Dendritic cell treated with granulocyte-macrophage colony-stimulating factor and Interleukin-4, amounts not matched to agents 40 ng/mL and 50 ng/mL, for 4 days (primary cell): ENCODE measurements at regions not wholly inside any gene's neighbourhood (a gene's known extent, or its start where the extent isn't known, plus 50 kb on each side); places are given as distances from the start of the nearest gene placed in this dataset.
"Not testable (repeated sequence)": the region's sequence is repeated elsewhere in the genome, so short reads cannot be mapped to it uniquely, and the experiment has no call there.

Experiments used
- H3K27ac Mint-ChIP-seq: one replicate; pipeline ENCODE4 v1.8.0; 2022; ENCODE audit warnings: mild to moderate bottlenecking, mixed read lengths
- H3K27me3 Mint-ChIP-seq: one replicate; pipeline ENCODE4 v1.8.0; 2022; ENCODE audit warnings: mild to moderate bottlenecking, mixed read lengths
- H3K36me3 Mint-ChIP-seq: one replicate; pipeline ENCODE4 v1.8.0; 2022; ENCODE audit warnings: low read depth, mixed read lengths
- H3K4me1 Mint-ChIP-seq: one replicate; pipeline ENCODE4 v1.8.0; 2022; ENCODE audit warnings: low read depth, mixed read lengths
- H3K4me3 Mint-ChIP-seq: one replicate; pipeline ENCODE4 v1.8.0; 2022; ENCODE audit warnings: mild to moderate bottlenecking, moderate library complexity, mixed read lengths
- H3K9me3 Mint-ChIP-seq: one replicate; pipeline ENCODE4 v1.8.0; 2022; ENCODE audit warnings: mixed read lengths
- intact Hi-C: fragments of 100-400 bp; cut with micrococcal nuclease; formaldehyde crosslinking; loops from one replicate; pipeline ENCODE4 v1.15.0; 2022

- intact Hi-C loops: no loop called here
- Mint-ChIP-seq H3K4me3 (no peak overlapping the region), H3K4me1 (no peaks in the 10 kb centered on the region), H3K27me3 (peaks cover 16% of the 10 kb centered on the region), H3K9me3 (no peaks in the 10 kb centered on the region), H3K27ac (no peak overlapping the region), H3K36me3 (no peaks in the 10 kb centered on the region)
Measured at GRCh38 chr15:87703327-87704111, 553.0 kb downstream of the NTRK3 start.

DNA sequence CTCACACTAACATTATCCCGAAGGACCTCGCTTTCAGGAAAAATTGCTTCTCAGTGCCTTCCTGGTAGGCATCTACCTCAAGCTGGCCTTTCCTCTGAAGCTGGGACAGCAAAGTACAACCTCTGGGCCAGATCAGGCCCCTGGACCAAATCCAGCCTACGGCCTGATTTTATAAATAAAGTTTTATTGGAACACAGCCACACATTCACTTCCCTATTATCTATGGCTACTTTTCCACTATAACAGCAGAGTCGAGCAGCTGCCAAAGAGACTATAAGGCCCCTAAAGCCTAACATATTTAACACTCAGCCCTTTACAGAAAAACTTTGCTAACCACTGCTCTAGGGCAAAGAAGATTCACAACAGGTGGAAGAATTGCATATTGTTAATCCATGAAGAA, 554.3 kb downstream of the NTRK3 start:
- no peak overlapping the region for H3K27ac Mint-ChIP-seq
- H3K4me3 Mint-ChIP-seq: no peak overlapping the region
- intact Hi-C loops: no loop called here
- no peaks in the 10 kb centered on the region for H3K4me1 Mint-ChIP-seq
- no peaks in the 10 kb centered on the region for H3K9me3 Mint-ChIP-seq
- peaks cover 12% of the 10 kb centered on the region for H3K27me3 Mint-ChIP-seq
- no peaks in the 10 kb centered on the region for H3K36me3 Mint-ChIP-seq

DNA sequence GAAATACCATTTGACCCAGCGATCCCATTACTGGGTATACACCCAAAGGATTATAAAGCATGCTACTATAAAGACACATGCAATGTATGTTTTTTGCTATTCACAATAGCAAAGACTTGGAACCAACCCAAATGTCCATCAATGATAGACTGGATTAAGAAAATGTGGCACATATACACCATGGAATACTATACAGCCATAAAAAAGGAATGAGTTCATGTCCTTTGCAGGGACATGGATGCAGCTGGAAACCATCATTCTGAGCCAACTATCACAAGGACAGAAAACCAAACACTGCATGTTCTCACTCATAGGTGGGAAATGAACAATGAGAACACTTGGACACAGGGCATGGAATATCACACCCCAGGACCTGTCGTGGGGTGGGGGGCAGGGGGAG, 558.1 kb downstream of the NTRK3 start:
- H3K27me3 Mint-ChIP-seq, H3K36me3 Mint-ChIP-seq, H3K4me1 Mint-ChIP-seq, H3K9me3 Mint-ChIP-seq, H3K4me3 Mint-ChIP-seq, intact Hi-C loops, H3K27ac Mint-ChIP-seq: not testable (repeated sequence)

DNA sequence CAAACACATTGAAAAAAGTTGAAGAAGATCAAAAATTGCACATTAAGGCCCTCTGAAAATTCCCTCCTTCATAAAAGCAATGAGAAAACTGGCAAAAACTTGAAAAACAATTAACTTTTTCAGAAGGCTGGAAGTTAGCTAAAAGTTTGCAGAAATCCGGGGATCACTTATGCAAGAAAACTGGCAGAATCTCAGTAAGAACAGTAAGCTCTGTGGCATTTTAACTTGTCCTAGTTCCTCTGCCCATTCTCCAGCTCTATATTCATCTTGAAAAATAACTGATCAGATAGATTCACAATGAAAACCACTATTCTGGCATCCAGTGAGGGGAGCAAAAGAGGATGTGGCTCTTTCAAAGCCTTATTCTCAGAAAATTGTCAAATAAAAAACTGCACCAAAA, 566.8 kb downstream of the NTRK3 start:
- Mint-ChIP-seq H3K4me1 (no peaks in the 10 kb centered on the region), H3K27ac (no peak overlapping the region)
- intact Hi-C loops: no loop called here

DNA sequence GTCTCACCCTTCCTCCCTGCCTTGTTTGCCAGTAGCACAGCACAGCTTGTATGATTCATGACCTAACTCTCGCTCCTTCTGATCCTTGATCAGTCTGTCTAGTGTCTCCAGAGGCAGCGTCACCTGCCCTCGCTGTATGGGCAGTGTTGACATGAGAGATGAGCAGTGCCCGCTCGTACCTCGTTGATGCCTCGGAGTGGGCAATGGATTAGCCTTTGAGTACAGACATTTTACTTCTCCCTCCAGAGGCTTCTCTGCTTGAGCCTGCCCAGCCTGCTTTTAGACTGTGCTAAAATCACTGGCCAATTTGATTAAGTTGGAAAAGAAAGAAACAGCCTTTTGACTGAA, 569.0 kb downstream of the NTRK3 start:
- H3K4me3 Mint-ChIP-seq: no peak overlapping the region
- intact Hi-C loops: no loop called here
- peaks cover 14% of the 10 kb centered on the region for H3K9me3 Mint-ChIP-seq
- H3K36me3 Mint-ChIP-seq: no peaks in the 10 kb centered on the region
- peaks cover 3% of the 10 kb centered on the region for H3K27me3 Mint-ChIP-seq
- H3K27ac Mint-ChIP-seq: no peak overlapping the region
- no peaks in the 10 kb centered on the region for H3K4me1 Mint-ChIP-seq

More for the DNA sequence above, 566.8 kb downstream of the NTRK3 start:
- Mint-ChIP-seq H3K9me3 (peaks cover 6% of the 10 kb centered on the region), H3K27me3 (peaks cover 2% of the 10 kb centered on the region), H3K4me3 (no peak overlapping the region), H3K36me3 (no peaks in the 10 kb centered on the region)

DNA sequence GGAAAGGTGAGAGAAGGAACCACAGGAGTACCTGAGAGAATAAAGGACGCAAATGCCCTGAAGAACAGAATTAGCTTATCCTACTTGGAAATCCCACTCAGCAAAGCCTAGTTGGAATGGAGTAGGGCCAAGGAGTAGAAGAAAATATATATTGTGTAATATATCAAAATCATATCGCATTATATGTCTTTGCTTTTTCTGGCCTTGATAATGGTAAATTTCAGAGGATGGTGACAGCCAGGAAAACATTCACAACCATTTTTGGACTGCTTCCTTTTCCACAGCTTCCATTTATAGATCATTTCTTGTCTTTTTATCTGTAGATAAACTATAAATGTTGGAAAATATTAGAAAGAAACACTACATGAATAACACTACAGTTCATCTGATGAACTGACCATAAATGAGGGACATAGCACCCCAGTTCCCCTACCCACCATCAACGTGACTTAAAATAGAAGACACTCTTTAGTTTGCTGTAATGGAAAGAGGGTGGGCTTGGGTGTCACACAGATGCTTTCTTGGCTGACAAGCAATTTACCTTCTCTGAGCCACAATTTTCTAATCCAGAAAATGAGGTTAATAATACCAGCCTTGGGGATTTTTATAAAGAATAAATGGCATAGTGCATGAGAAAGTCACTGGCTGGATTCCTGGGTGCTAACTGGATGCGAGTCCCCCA, 569.6 kb downstream of the NTRK3 start:
- H3K9me3 Mint-ChIP-seq: peaks cover 16% of the 10 kb centered on the region

GRCh38 chr15:87686339-87686738, 570.2 kb downstream of the NTRK3 start:
- no peak overlapping the region for H3K27ac Mint-ChIP-seq
- no peaks in the 10 kb centered on the region for H3K36me3 Mint-ChIP-seq
- peaks cover 2% of the 10 kb centered on the region for H3K4me1 Mint-ChIP-seq
- peaks cover 18% of the 10 kb centered on the region for H3K9me3 Mint-ChIP-seq
- intact Hi-C loops: no loop called here
- H3K4me3 Mint-ChIP-seq: no peak overlapping the region
- peaks cover 3% of the 10 kb centered on the region for H3K27me3 Mint-ChIP-seq

More for the DNA sequence above, 569.6 kb downstream of the NTRK3 start:
- intact Hi-C loops: no loop called here
- Mint-ChIP-seq H3K27me3 (peaks cover 3% of the 10 kb centered on the region), H3K36me3 (no peaks in the 10 kb centered on the region), H3K4me1 (no peaks in the 10 kb centered on the region), H3K4me3 (no peak overlapping the region), H3K27ac (no peak overlapping the region)

DNA sequence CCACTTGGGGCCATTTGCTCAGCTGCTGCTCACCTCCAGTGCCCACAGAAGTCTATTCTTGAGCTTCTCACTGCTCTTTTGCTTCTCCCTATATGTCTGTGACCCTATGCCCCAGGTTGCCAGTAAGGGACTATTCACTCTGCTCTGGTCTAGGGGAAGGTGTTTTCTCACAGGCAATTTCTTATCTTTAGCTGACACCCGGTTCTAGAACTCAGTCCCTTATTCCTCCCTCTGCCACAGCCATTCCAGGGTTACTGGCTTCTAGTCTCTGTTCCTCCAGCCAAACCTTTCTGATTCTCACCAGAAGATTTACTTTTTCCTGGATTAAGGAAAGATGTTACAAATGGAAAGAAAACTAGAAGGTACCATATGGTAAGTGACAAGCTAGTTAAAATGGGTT, 574.0 kb downstream of the NTRK3 start:
- intact Hi-C loops: no loop called here
- peaks cover 1% of the 10 kb centered on the region for H3K27me3 Mint-ChIP-seq
- H3K4me1 Mint-ChIP-seq: peaks cover 10% of the 10 kb centered on the region
- H3K27ac Mint-ChIP-seq: no peak overlapping the region
- peaks cover 27% of the 10 kb centered on the region for H3K9me3 Mint-ChIP-seq
- no peak overlapping the region for H3K4me3 Mint-ChIP-seq
- no peaks in the 10 kb centered on the region for H3K36me3 Mint-ChIP-seq

DNA sequence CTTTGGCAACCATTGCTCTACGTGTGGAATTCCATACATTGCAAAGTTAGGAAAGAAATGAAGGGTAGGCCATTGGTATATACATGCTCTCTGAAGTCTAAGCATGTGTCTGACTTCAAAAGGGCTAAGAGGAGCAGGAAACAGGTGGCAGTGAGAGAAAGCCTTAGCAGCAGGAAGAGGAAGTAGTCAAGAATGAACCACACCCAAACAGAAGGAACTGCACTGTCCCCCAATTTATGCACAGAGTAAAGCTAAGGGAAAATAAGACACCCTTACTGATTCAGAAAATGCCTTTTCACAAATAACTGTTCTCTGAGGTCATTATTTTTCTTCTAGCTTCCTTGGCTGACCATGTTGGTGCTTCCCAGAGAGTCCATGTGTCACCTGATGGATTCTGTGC, 575.4 kb downstream of the NTRK3 start:
- no peaks in the 10 kb centered on the region for H3K36me3 Mint-ChIP-seq
- peaks cover 38% of the 10 kb centered on the region for H3K9me3 Mint-ChIP-seq
- no peak overlapping the region for H3K4me3 Mint-ChIP-seq
- H3K27ac Mint-ChIP-seq: no peak overlapping the region
- H3K27me3 Mint-ChIP-seq: peaks cover 1% of the 10 kb centered on the region
- intact Hi-C loops: no loop called here
- H3K4me1 Mint-ChIP-seq: peaks cover 10% of the 10 kb centered on the region

DNA sequence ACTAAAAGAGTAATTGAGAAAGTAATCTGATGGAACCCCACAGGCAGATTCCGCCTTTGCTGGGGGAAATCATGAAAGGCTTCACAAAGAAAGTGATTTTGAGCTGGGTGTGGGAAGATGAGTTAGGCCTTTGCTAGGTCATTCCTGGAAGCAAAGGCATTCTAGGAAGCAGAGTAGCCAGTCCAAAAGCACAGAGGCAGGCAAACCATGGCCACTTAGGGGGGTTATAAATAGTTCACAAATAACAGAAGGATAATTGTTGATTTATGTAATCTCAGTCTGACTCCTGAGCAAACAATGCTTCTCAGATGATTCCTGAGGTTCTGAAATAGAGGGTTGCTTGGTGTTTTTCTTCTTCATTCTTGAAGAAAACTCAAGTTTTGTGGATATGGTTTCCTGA, 576.3 kb downstream of the NTRK3 start:
- Mint-ChIP-seq H3K27ac (no peak overlapping the region), H3K4me3 (no peak overlapping the region), H3K4me1 (peaks cover 10% of the 10 kb centered on the region), H3K27me3 (peaks cover 1% of the 10 kb centered on the region), H3K36me3 (no peaks in the 10 kb centered on the region), H3K9me3 (peaks cover 38% of the 10 kb centered on the region)
- intact Hi-C loops: no loop called here

DNA sequence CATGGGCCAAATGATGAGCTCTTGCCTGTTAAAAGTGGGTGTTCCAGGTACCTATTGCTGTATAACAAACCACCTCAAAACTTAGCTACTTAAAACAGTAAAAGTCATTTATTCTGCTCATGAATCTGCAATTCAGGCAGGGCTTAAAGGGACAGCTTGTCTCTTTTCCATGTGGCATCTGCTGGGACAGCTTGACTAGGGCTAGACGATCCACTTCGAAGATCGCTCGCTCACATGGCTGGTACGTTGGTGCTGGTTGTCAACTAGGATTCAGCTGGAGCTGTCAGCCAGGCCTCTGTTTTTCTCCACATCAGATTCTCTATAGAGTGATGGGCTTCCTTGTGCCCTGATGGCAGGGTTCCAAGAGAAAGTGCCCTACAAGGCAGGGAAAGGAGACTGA, 581.3 kb downstream of the NTRK3 start:
- H3K27me3 Mint-ChIP-seq: no peaks in the 10 kb centered on the region
- H3K4me1 Mint-ChIP-seq: no peaks in the 10 kb centered on the region
- H3K4me3 Mint-ChIP-seq: no peak overlapping the region
- no peak overlapping the region for H3K27ac Mint-ChIP-seq
- intact Hi-C loops: loop anchor here (2.0 kb wide), 1 partner anchor 20 kb away; no protein-coding TSS in a partner anchor
- peaks cover 20% of the 10 kb centered on the region for H3K9me3 Mint-ChIP-seq
- H3K36me3 Mint-ChIP-seq: no peaks in the 10 kb centered on the region

DNA sequence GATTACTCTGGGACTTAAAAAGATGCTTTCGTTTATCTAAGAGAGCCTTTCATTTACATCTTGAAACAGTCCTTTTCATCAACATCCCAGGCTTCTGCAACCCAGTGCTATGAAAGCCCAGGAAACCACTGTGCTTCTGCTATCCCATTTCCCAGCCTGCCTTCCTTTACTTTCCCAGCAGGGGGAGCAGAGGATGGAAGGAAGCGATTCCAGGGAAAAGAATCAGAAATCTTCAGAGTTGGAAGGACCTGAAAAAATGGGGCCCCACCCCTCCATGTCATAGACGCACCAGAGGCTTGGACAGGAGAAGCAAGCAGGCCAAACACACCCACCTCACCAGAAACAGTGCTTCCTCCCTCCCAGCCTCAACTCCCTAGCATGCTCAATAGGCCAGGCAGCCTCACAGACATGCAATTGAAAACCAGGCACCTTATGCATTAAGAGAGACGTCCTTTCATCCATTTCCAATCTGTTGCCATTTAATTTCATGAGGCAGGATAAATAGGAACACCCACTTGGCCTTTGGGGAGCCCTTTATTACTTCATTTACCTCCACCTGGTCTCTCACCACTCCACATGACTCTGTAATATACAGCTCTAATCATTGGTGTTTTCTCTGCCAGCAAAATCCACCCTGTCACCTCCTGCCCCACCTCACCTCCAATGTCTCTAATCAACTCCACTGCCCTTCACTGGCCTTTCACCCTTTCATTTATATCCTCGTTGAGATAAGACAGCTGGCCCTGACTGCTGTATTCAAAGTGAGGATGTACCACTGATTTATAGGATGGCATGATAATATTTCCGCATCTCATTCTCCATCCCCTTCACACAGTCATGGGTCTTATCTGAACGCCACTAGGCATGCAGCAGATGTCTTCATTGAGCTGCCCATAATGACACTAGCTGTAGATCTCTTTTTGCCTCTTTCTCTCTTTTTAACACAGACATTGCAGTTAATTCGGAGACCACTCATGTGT, 583.9 kb downstream of the NTRK3 start:
- no peaks in the 10 kb centered on the region for H3K36me3 Mint-ChIP-seq
- H3K4me1 Mint-ChIP-seq: no peaks in the 10 kb centered on the region
- peaks cover 23% of the 10 kb centered on the region for H3K9me3 Mint-ChIP-seq
- H3K27me3 Mint-ChIP-seq: no peaks in the 10 kb centered on the region
- H3K27ac Mint-ChIP-seq: no peak overlapping the region
- H3K4me3 Mint-ChIP-seq: no peak overlapping the region
- intact Hi-C loops: no loop called here

- no peaks in the 10 kb centered on the region for H3K36me3 Mint-ChIP-seq
- peaks cover 11% of the 10 kb centered on the region for H3K9me3 Mint-ChIP-seq
- no peak overlapping the region for H3K4me3 Mint-ChIP-seq
- no peaks in the 10 kb centered on the region for H3K27me3 Mint-ChIP-seq
- no peak overlapping the region for H3K27ac Mint-ChIP-seq
- no peaks in the 10 kb centered on the region for H3K4me1 Mint-ChIP-seq
- intact Hi-C loops: no loop called here
Measured at GRCh38 chr15:87671289-87671688, 585.2 kb downstream of the NTRK3 start.

DNA sequence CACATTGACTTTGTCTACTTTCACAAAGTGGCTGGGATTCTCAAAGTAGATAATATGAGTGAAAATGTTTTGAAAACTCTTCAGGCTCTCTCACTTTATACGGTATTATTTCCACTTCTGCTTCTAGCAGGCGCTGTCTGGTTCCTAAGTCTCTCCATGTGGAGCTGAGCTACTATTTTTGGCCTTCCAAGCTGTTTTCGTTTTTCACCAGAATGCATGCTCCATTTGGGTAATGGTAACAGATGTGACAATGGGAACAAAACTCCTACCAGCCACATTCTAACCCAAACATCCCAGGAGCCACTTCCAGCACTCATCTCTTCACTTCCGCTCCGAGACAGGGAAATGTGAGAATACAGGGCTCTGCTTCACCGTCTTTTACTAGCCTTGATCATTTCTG, 586.7 kb downstream of the NTRK3 start:
- H3K36me3 Mint-ChIP-seq: no peaks in the 10 kb centered on the region
- peaks cover 11% of the 10 kb centered on the region for H3K9me3 Mint-ChIP-seq
- no peak overlapping the region for H3K27ac Mint-ChIP-seq
- no peaks in the 10 kb centered on the region for H3K4me1 Mint-ChIP-seq
- intact Hi-C loops: no loop called here
- no peak overlapping the region for H3K4me3 Mint-ChIP-seq
- no peaks in the 10 kb centered on the region for H3K27me3 Mint-ChIP-seq
